Amniotic stem cell (primary cell): ENCODE measurements at regions not wholly inside any gene's neighbourhood (a gene's known extent, or its start where the extent isn't known, plus 50 kb on each side); places are given as distances from the start of the nearest gene placed in this dataset.
"Not testable (repeated sequence)": the region's sequence is repeated elsewhere in the genome, so short reads cannot be mapped to it uniquely, and the experiment has no call there.

Source experiments
- DNase-seq: peaks from one replicate; lab custom pipeline; 2025; lab: John Stamatoyannopoulos, UW

DNA sequence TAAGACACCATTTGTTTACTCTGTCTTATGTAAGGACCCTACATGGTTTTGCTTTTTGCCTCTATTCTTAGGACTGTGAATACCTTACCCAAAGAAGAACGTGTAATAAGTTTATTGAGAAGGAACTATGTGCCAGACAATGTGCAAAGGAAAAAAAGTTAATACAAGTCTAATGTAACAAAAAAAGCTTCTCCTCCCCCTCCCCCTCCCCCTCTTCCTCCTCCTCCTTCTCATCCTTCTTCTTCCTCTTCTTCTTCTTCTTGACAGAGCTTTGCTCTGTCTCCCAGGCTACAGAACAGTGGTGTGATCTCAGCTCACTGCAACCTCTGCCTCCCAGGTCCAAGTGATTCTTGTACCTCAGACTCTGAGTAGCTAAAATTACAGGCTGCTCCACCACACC, 50.9 kb upstream of the MITF start:
- no peak for DNase-seq

DNA sequence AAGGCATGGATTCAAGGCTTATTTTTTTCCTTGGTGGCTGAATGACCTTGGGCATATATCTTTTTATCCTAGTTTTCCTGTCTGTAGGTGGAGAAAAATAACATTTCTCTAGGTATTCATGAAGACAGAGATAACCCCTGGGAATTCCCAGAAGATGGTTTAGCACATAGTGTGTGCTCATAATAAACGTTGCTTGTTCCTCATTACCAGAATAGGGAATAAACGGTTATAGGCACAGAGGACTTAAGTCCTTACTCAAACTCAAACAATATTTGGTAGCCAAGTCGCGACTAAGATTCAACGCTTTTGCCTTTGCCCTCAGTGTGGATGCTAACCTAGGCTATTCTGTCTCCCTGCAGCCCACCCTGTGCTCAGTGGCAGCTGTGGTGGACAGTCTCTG, 51.6 kb upstream of the MITF start:
- DNase-seq = no peak

DNA sequence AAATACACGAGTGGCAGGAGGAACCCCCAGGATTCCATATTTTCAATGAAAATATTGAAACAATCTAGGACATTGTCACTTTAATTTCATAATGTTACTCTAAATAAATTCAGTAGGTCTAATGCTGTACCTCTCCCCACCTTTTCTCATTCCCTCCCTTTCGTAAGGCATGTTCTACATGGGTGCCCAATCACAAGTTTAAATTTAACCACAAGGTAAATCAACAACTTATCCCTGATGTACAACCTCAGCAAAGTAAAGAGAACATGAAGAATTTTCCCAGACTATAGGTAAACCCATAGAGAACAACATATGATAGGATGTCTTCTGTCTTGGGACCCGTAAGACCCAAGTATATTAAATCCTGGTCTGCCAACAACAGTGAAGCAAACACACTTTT, 53.2 kb upstream of the MITF start:
- no peak for DNase-seq

- no peak for DNase-seq
Measured at GRCh38 chr3:69684309-69684961, 54.8 kb upstream of the MITF start.

GRCh38 chr3:69683082-69683806, 56.0 kb upstream of the MITF start:
- no peak for DNase-seq

GRCh38 chr3:69677456-69677855, 61.8 kb upstream of the MITF start:
- DNase-seq = not testable (repeated sequence)

GRCh38 chr3:69675786-69676530, 63.3 kb upstream of the MITF start:
- no peak for DNase-seq

DNA sequence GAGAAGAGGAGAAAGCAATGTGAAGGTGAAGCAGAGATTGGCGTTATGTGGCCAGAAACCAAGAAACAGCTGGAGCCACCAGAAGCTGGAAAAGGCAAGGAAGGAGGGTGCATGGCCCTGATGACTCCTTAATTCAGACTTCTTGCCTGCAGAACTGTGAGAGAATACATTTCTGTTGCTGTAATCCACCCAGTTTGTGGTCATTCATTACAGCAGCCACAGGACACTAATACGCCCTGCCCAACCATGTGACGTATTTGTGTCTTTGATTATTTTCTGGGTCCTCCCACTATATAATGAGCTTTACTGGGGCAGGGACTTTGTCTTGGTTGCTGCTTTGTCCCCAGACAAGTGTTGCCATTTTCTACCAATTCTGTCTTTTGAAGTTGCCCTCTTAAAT, 64.5 kb upstream of the MITF start:
- DNase-seq = no peak

DNA sequence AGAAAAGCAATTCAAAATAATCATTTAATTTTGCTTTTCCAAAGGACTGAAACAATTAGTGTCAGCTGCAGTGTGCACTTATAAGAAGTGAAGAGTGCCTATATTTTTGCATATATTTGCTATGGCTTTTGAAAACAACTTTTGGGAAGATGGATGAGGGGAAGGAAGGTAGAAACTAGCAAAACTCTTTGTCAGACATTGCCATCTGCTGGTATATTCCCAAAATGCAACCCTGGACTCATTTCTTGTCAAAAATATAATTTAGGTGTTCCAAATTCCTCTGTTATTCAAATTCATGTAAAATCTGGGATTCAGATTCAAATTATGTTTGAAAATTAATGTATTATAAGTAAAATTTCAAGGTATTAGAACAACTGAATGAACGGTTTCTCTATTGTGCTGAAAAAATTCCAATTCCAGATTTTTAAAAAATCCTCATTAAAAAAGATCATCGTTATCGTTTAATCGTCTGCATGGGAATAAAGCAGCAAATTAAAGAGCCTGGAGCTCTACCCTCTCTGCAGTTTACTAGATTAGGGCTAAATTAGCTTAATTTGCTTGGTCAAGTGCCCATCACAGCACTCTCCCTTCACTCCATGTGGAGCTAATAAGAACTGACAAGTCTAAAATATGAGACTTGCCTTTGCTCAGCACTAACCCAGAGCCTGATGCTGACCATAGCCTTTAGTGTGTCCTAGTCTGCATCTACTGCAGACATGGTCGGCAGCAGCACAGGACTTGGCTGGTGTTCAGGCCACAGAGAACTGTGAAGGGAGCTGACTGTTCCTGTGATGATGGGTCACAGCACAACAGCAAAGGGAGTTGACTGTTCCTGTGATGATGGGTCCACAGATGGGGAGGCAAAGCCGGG, 67.9 kb upstream of the MITF start:
- DNase-seq = no peak

DNA sequence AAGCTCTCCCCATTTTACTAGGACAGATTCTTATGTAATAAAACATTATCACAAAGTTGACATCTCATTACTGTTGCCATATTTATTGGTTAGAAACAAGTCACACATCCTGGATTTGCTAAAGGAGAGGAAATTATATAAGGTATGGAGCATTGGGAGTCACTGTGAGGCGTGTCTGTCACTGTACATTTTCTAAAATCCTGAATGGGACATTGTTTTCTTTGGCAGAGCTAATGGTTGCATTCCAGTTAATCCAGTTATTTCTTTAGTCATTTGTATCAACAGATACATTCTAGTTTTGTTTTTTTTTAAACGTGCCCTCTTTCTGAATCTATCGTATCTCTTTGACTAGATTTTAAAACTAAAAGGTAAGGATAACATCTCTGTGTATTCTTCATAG, 70.2 kb upstream of the MITF start:
- no peak for DNase-seq

- DNase-seq = no peak
Measured at GRCh38 chr3:69665026-69665737, 74.1 kb upstream of the MITF start.

GRCh38 chr3:69660631-69661030, 78.6 kb upstream of the MITF start:
- no peak for DNase-seq

DNA sequence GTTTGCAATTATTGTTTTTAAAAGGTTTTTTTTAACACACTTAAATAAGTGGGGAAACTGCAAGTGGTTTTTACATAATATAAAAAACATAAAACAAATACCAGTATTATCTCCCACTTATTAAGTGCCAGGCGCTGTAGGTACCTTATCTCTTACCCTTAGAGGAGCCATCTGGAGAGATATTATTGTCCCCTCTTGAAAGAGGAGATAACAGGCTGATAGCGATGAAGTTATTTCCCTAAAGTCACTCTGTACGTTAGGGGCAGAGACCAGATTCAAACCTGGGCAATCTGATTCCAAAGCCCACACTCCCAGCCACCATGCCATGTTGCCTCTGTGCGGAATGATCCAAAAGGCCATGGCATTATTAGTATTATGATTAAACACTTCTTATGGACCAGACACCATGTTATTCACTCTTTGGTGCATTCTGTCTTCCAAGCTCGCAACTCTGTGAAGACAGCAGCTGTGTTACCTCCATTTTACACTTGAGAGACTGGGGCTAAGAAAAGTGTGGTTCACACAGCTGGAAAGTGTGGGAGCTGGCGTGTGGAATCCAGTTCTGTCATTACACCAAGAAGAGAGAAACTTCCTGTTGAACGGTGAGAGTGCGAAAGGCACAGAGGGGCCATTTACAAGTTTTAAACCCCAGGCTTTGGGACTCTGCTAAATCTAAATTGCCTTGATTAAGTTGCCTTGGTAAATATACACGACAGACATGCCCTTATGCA, 79.9 kb upstream of the MITF start:
- DNase-seq = no peak

- DNase-seq = no peak
Measured at GRCh38 chr3:69658514-69659140, 80.6 kb upstream of the MITF start.

DNA sequence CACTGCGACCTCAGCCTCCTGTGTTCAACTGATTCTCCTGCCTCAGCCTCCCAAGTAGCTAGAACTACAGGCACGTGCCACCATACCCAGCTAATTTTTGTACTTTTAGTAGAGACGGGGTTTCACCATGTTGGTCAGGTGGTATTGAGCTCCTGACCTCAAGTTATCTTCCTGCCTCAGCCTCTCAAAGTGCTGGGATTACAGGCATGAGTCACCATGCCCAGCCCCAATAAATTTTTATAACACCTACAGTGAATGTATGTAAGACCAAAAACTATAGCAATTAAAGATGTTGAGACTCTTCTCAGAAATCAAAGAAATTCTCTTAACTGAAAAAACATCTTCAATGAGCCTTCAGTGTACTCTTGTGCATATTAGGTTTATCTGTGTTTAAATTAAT, 82.2 kb upstream of the MITF start:
- not testable (repeated sequence) for DNase-seq

DNA sequence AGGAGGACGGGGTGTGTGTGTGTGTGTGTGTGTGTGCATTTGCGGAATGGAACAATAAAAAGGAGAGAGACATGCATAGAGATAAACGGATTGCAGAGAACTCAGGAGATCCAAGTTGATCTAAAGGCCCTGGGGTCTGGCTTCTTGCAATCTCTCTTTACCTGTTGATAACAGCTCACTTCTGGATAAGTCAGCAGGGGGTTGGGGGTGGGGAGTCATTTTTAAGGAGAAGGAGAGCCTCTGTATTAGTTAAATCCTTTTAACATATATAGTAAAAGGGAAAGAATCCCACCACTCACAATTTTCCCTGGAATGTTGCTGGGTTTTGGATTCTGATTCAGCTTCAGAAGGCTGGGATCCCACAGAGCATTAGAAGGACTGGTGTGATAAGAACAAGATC, 87.5 kb upstream of the MITF start:
- DNase-seq = no peak

- no peak for DNase-seq
Measured at GRCh38 chr3:69650066-69650419, 89.2 kb upstream of the MITF start.

- no peak for DNase-seq
Measured at GRCh38 chr3:69649120-69650065, 89.9 kb upstream of the MITF start.

GRCh38 chr3:69648126-69648525, 91.1 kb upstream of the MITF start:
- DNase-seq = no peak
